Natural killer cell (primary cell): ENCODE measurements at regions not wholly inside any gene's neighbourhood (a gene's known extent, or its start where the extent isn't known, plus 50 kb on each side); places are given as distances from the start of the nearest gene placed in this dataset.
A peak's percentile ranks its signal among the peaks of the same experiment; 100 is the strongest.
"Not testable (repeated sequence)": the region's sequence is repeated elsewhere in the genome, so short reads cannot be mapped to it uniquely, and the experiment has no call there.

Source experiments
- ATAC-seq, 3 donors: fragments of 150-1000 bp in 2 of 3; fragments of 200-7000 bp in 1 of 3; cut with Tn5 transposase; 1 replicate in 1 of 3; 2 replicates in 2 of 3; pipeline ENCODE4 v1.10.0; 2021; ENCODE audit warnings: mild to moderate bottlenecking in 2 of 3, moderate library complexity in 2 of 3
- DNase-seq, 2 donors: peaks; one replicate each; pipeline versions ENCODE4 v3.0.0 to v3.0.0-alpha.2; 2013 to 2021; ENCODE audit warnings: mixed read lengths in 1 of 2
- H3K27ac ChIP-seq: one replicate; pipeline ENCODE4 v1.5.1; 2013; ENCODE audit warnings: mild to moderate bottlenecking, low read length
- H3K27me3 ChIP-seq: one replicate; pipeline ENCODE4 v1.6.1; 2013; ENCODE audit warnings: low read length; ENCODE audit not compliant: control insufficient read depth, insufficient read depth
- H3K36me3 ChIP-seq: one replicate; pipeline ENCODE4 v1.6.1; 2013; ENCODE audit warnings: low read length; ENCODE audit not compliant: control insufficient read depth, insufficient read depth
- H3K4me1 ChIP-seq: one replicate; pipeline ENCODE4 v1.6.1; 2013; ENCODE audit warnings: low read length; ENCODE audit not compliant: control insufficient read depth, insufficient read depth
- H3K4me3 ChIP-seq: one replicate; pipeline ENCODE4 v1.5.1; 2013; ENCODE audit warnings: low read length
- H3K9me3 ChIP-seq: one replicate; pipeline ENCODE4 v1.6.1; 2013; ENCODE audit warnings: low read length; ENCODE audit not compliant: control insufficient read depth, insufficient read depth
- H3K27ac Mint-ChIP-seq, 2 donors: one replicate each; pipeline ENCODE4 v1.8.0; 2022; ENCODE audit warnings: mild to moderate bottlenecking in 2 of 2, mixed read lengths in 2 of 2, moderate library complexity in 1 of 2
- H3K27me3 Mint-ChIP-seq, 2 donors: one replicate each; pipeline ENCODE4 v1.8.0; 2022; ENCODE audit warnings: low read depth in 2 of 2, mixed read lengths in 2 of 2
- H3K36me3 Mint-ChIP-seq: one replicate; pipeline ENCODE4 v1.8.0; 2022; ENCODE audit warnings: mixed read lengths
- H3K4me1 Mint-ChIP-seq, 2 donors: one replicate each; pipeline ENCODE4 v1.8.0; 2022; ENCODE audit warnings: mixed read lengths in 2 of 2
- H3K4me3 Mint-ChIP-seq: one replicate; pipeline ENCODE4 v1.8.0; 2022; ENCODE audit warnings: mild to moderate bottlenecking, moderate library complexity, mixed read lengths
- H3K9me3 Mint-ChIP-seq, 2 donors: one replicate each; pipeline ENCODE4 v1.8.0; 2022; ENCODE audit warnings: mixed read lengths in 2 of 2
- WGBS: methylation state at CpG from one replicate; pipeline ENCODE4 v1.1.7; 2013; ENCODE audit warnings: missing lambda C conversion rate; ENCODE audit not compliant: insufficient coverage; 5-methylcytosine and 5-hydroxymethylcytosine counted together
- intact Hi-C: fragments of 100-400 bp; cut with micrococcal nuclease; formaldehyde crosslinking; loops from one replicate; pipeline ENCODE4 v1.14.2; 2022
- TF ChIP-seq, protein P1 (sequence below): fragments of 200-600 bp; IDR thresholded peaks from one replicate; pipeline ENCODE4 v1.8.0; 2022; ENCODE audit warnings: antibody characterized with exemption

DNA sequence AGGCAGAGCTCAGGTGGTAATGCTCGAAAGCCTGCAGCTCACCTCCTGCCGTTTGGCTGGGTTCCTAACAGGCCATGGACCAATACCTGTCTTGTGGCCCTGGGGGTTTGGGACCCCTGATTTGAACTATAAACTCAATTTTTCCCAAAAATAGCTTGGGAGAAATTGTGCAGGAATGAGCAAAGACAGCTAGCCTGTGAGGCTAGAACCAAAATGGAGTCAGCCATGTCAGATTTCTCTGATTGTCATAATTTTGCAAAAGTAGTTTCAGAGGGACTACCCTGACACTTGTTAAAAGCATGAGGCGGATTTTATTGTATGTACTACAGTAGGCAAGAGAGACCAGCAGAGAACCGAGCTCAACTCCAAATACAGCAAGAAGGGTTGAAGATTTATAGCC lies 91.8 kb downstream of the PPIAL4G start:
- H3K27me3 ChIP-seq, DNase-seq, H3K9me3 Mint-ChIP-seq, H3K27ac ChIP-seq, H3K4me3 ChIP-seq, H3K36me3 ChIP-seq, intact Hi-C loops, H3K27me3 Mint-ChIP-seq, H3K27ac Mint-ChIP-seq, H3K9me3 ChIP-seq, H3K4me3 Mint-ChIP-seq, H3K36me3 Mint-ChIP-seq, ATAC-seq: not testable (repeated sequence)
- H3K4me1 Mint-ChIP-seq, result peaks cover 12 to 26% of the 10 kb centered on the region in 2 donors
- 87% methylated on average over 4 of the region's 4 CpGs for WGBS
- peaks cover 11% of the 10 kb centered on the region for H3K4me1 ChIP-seq

DNA sequence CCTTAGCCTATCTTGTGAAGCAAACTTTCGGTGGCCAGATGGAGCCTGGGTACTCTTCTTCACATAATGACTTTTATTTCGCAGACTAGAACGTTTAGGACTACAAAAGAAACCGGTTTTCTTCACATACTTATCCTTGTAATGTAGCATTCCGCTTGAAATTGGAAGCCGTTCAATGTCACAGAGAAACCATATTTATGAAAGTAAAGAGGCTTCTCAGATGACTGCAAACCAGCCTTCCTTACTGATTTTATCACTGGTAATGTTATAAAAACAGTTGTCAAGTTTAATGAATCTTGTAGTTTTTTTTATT lies 94.1 kb downstream of the PPIAL4G start:
- TF ChIP-seq, protein P1, sequence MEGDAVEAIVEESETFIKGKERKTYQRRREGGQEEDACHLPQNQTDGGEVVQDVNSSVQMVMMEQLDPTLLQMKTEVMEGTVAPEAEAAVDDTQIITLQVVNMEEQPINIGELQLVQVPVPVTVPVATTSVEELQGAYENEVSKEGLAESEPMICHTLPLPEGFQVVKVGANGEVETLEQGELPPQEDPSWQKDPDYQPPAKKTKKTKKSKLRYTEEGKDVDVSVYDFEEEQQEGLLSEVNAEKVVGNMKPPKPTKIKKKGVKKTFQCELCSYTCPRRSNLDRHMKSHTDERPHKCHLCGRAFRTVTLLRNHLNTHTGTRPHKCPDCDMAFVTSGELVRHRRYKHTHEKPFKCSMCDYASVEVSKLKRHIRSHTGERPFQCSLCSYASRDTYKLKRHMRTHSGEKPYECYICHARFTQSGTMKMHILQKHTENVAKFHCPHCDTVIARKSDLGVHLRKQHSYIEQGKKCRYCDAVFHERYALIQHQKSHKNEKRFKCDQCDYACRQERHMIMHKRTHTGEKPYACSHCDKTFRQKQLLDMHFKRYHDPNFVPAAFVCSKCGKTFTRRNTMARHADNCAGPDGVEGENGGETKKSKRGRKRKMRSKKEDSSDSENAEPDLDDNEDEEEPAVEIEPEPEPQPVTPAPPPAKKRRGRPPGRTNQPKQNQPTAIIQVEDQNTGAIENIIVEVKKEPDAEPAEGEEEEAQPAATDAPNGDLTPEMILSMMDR, result no peak
- H3K4me3 ChIP-seq, result peak overlapping the region; percentile 73
- no peaks in the 10 kb centered on the region for H3K9me3 ChIP-seq
- H3K27ac ChIP-seq, result peak overlapping the region; percentile 97
- H3K36me3 Mint-ChIP-seq, result no peaks in the 10 kb centered on the region
- peaks cover 11% of the 10 kb centered on the region for H3K4me1 ChIP-seq
- H3K27me3 ChIP-seq, result no peaks in the 10 kb centered on the region
- H3K36me3 ChIP-seq, result no peaks in the 10 kb centered on the region
- peak overlapping the region; percentile 93 for H3K4me3 Mint-ChIP-seq
- H3K27ac Mint-ChIP-seq, result peak overlapping the region; percentile 97 to 100
- ATAC-seq, result no peak
- no peaks in the 10 kb centered on the region for H3K9me3 Mint-ChIP-seq
- no peak for DNase-seq
- peaks cover 0 to 2% of the 10 kb centered on the region in 2 donors for H3K27me3 Mint-ChIP-seq
- 13% methylated on average over 4 of the region's 6 CpGs for WGBS
- intact Hi-C loops, result loop anchor here (2.0 to 10.0 kb wide), 2 partner anchors 14 to 46 kb away; no protein-coding TSS in a partner anchor
- peaks cover 12 to 45% of the 10 kb centered on the region in 2 donors for H3K4me1 Mint-ChIP-seq

DNA sequence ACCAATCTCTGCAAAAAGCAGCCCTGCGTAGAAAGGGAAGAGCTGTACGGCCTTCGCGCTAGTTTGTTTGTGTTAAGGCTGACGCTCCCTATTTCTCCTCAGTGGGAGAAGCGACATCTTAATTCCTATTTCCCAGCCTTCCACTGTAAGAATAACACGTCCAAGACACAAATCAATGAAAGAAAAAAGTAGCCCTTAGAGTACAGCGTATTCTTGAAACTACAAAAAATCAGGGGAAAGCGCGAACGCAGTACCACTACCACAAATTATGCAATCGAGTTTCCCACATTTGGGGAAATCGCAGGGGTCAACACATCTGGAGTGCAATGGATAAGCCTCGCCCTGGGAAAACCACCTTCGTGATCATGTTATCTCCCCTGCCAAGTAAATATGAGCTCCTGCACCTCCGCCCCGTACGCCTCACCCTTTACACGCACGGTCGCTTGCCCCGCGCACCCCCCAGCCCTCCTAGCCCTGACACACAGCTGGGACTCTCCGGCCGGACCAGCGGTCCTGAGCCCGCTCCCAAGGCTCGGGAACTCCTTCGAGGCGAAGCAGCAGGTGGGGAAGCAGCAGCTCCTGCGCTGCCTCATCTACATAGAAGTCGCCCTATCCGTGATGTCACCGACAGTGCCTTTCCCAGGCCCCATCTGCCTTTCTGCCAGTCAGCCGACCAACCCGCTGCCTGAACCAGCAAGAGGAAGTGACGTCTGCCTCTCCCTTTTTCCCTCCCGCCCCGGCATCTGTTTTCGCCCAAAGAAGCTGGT lies 94.7 kb downstream of the PPIAL4G start:
- WGBS, result 11% methylated on average over 40 of the region's 40 CpGs
- Histone ChIP-seq H3K4me1 (peaks cover 11% of the 10 kb centered on the region), H3K36me3 (no peaks in the 10 kb centered on the region), H3K27ac (peak overlapping the region; percentile 97), H3K4me3 (peak overlapping the region; percentile 73), H3K27me3 (no peaks in the 10 kb centered on the region), H3K9me3 (no peaks in the 10 kb centered on the region)
- Mint-ChIP-seq H3K9me3 (no peaks in the 10 kb centered on the region), H3K4me3 (peak overlapping the region; percentile 93), H3K4me1 (peaks cover 12 to 45% of the 10 kb centered on the region in 2 donors), H3K27me3 (peaks cover 0 to 2% of the 10 kb centered on the region in 2 donors), H3K36me3 (no peaks in the 10 kb centered on the region), H3K27ac (peak overlapping the region; percentile 97 to 100)
- TF ChIP-seq, protein P1, result no peak
- peak; percentile 91 to 92 (median 91) for ATAC-seq
- peak; percentile 80 to 94 for DNase-seq
- intact Hi-C loops, result loop anchor here (1.0 to 10.0 kb wide), 3 partner anchors 14 to 46 kb away; no protein-coding TSS in a partner anchor

DNA sequence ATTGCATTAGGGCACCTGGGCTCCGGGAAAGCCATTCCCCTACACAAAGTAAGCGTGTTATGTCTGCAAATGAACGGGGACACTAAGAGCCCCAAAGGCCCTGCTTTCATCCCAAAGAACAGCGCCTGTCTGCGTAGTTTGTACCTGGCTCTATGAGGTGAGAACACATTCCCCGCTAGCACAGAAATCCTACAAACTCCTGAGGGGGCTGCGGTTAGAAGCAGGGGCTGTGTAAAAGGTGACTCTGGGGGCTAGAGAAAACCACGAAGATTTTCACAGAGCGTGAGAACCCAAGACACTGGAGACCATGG lies 95.2 kb downstream of the PPIAL4G start:
- H3K36me3 Mint-ChIP-seq, result not testable (repeated sequence)
- WGBS, result 76% methylated on average over 9 of the region's 9 CpGs
- peak overlapping the region; percentile 97 for H3K27ac ChIP-seq

DNA sequence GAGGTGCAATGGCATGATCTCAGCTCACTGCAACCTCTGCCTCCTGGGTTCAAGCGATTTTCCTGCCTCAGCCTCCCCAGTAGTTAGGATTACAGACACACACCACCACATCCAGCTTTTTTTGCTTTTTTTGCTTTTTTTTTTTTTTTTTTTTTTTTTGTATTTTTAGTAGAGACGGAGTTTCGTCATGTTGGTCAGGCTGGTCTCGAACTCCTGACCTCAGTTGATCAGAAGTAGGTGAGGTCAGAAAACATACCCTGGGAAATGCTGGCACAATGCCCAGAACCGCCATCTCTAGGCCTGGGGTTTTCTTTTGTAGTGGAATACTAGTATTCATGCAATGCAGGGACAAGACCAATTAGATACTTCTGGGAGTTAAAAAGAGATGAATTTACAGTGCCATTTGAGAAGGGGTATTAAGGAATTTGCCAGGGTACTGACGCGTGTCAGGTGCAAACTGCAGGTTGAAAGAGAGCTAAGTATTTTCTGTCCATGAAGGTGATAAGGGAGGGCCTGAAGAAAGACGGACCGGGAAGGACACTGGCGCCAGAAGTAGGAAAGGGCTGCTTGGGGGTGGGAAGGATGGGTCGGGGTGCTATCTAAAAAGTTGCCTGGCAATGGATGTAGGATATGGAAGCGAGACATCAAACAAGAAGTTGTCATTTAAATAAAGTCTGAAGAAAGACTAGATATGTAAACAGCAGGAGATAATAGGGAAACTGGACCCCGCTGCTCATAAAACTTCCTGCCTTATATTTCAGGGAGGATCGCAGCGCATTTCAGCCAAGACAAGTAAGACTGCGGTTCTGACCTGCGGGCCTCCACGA lies 95.8 kb downstream of the PPIAL4G start:
- H3K4me3 Mint-ChIP-seq, result peak overlapping the region; percentile 43
- not testable (repeated sequence) for H3K27me3 Mint-ChIP-seq, H3K36me3 Mint-ChIP-seq, ATAC-seq, H3K9me3 ChIP-seq, H3K27ac ChIP-seq, H3K36me3 ChIP-seq, H3K9me3 Mint-ChIP-seq, H3K4me3 ChIP-seq, H3K27me3 ChIP-seq
- peaks cover 12 to 50% of the 10 kb centered on the region in 2 donors for H3K4me1 Mint-ChIP-seq
- peaks cover 11% of the 10 kb centered on the region for H3K4me1 ChIP-seq
- intact Hi-C loops, result loop anchor here (10.0 kb wide), 1 partner anchor 47 kb away; no protein-coding TSS in a partner anchor
- H3K27ac Mint-ChIP-seq, result peak overlapping the region; percentile 97 to 100
- DNase-seq, result peak in 1 of 2 donors; percentile 39
- 94% methylated on average over 18 of the region's 18 CpGs for WGBS

More for the DNA sequence above, 95.2 kb downstream of the PPIAL4G start:
- DNase-seq, result peak in 1 of 2 donors; percentile 21
- peaks cover 11% of the 10 kb centered on the region for H3K4me1 ChIP-seq
- not testable (repeated sequence) for ATAC-seq, H3K9me3 ChIP-seq, H3K9me3 Mint-ChIP-seq, H3K36me3 ChIP-seq, H3K27me3 ChIP-seq, H3K27me3 Mint-ChIP-seq
- peak overlapping the region; percentile 73 for H3K4me3 ChIP-seq
- peak overlapping the region; percentile 97 to 100 for H3K27ac Mint-ChIP-seq
- intact Hi-C loops, result loop anchor here (1.0 to 10.0 kb wide), 3 partner anchors 15 to 47 kb away; no protein-coding TSS in a partner anchor
- H3K4me3 Mint-ChIP-seq, result peak overlapping the region; percentile 93
- peaks cover 12 to 50% of the 10 kb centered on the region in 2 donors for H3K4me1 Mint-ChIP-seq
